ENCODE measurements at regions not wholly inside any gene's neighbourhood (a gene's known extent, or its start where the extent isn't known, plus 50 kb on each side); places are given as distances from the start of the nearest gene placed in this dataset.

DNA sequence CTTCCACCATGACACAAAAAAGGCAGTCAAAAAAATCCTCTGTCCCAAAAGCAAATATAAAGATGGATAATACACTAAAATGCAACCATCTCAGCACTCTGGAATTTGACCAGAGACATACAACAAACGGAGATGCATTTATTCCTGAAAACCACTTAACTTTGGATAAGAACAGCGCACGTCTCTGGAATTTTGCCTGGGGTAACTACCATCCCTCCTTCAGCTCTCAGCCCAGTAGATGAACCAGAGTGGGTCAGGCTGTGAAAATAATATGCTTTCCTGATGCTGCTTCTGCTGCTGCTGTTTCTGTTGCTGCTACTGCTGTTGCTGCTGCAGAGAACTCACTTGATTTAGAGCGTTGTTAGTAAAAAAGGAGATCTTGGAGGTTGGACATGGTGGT is 133.8 kb upstream of the ACVR2A start:
- no peak for DNase-seq (ENCODE audit: low spot score)

DNA sequence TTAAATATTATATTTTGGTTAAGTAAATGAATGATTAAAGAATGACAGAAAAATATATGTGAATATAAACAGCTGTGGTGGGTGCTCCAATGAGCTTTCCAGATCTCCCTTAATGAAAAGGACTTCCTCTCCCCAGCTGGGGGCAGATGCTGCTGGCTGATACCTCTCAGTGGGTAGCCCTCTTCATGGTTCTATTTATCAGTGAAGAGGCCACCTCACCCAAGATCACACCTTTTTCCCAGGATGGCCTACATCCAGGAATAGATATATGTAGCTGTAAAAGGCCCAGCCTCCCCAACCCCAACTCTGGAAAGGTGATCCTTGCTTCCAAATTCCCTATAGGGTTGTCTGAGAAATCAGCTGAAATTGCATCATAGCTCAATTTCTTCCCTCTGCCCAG is 135.2 kb upstream of the ACVR2A start:
- no peak for DNase-seq (ENCODE audit: low spot score)

DNA sequence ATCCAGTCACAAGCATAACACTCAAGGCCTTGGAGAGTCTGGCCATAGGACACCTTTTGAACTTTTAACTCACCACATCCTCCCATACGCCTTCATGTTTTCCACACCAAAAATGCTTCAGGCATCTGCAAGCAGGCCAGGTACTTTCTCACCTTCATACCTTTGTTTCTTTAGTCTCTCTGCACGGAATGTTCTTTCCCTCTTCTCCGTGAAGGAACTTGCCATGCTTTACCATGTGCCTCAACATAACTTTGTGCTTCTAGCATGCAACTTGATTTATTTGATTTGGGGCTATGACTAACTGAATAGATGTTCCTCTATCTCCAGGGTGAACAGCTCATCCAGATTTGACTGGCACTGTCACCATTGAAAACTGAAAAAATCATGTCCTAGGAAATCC is 141.7 kb upstream of the ACVR2A start:
- no peak for DNase-seq (ENCODE audit: low spot score)

DNA sequence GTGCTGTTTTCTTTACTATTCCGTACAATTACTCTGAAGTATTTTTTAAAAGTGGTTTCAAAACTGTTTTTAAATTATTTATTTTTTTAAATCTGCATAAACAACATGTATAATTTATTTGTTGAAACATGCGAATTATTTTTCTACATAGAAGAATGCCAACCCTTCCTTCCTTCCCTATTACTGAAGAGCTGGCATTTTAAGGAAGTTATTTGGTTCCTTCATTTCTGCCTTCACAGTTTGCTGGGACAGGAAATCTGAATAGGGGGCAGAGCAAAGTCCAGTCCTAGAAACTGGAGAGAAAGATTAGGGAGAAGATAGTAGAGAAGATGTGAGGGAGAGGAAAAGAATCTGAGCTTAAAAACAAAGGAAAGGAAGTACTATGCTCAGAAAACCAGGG is 146.7 kb upstream of the ACVR2A start:
- DNase-seq (ENCODE audit: low spot score), result no peak

DNA sequence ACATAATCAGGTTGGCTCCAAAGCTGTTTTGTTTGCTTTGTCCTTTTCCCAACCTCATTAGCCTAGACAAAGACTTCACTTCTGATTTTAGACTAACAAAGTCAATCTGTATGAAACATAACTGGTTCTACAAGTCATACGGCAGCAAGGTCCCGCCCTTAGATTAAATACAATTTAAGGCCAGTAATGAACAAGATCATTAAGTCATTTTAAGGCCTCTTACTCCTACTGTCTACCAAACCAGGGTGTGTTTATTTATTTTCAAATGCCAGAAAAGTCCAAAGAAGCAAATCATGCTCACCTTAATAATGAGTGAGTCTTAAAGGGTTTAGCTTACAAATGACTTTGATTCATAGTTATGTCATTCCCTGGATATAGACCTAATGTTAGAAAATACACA is 148.4 kb upstream of the ACVR2A start:
- DNase-seq (ENCODE audit: low spot score), result peak; percentile 4

DNA sequence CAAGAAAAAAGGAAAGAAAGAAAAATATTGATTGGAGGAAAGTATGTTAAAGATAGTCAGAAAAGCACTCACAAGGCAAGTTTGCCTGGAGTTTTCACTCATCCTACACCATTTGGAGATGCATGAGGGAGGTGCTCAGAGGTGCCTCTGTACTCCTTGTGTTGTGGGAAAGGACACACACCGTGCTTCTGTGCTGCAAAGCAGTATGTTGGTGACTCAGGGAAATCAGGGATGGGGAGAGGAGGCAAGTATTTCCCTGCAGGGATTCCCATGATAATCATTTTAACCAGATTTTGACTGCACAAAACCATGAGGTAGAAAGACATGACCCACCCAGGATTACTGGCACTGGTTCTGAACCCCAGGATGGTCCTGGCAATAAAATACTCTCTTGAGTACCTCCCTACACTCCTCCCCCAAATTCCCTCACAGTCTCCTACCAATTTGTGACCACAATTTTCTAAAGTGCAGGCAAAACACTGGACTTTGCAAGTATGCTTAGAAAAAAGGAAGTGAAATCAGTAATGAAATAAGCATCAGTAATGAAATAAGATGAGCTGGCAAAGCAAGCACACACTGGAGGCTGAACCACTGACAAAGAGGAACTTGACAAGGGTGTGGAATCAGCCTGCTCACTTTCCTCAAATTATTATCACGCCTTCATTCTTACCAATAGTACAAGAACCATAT is 155.5 kb upstream of the ACVR2A start:
- DNase-seq (ENCODE audit: low spot score), result no peak

DNA sequence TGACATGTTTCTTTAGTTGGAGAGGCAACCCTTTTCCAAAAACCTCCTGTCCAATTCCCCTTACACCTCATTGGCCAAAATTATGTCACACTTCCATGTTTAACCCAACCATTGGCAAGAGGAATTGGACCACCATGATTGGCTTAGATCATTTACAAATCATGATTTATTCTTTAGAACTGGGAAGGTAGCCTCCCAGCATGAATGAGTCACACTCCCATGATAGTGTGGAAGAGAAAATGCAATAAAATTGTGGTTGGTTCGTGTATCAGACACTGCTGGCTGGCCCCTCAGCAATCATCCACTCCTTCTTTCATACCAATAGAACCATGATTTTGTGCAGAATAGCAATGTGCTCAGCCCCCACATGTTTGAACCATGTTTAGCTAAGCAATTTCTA is 156.6 kb upstream of the ACVR2A start:
- peak; percentile 13 for DNase-seq (ENCODE audit: low spot score)

DNA sequence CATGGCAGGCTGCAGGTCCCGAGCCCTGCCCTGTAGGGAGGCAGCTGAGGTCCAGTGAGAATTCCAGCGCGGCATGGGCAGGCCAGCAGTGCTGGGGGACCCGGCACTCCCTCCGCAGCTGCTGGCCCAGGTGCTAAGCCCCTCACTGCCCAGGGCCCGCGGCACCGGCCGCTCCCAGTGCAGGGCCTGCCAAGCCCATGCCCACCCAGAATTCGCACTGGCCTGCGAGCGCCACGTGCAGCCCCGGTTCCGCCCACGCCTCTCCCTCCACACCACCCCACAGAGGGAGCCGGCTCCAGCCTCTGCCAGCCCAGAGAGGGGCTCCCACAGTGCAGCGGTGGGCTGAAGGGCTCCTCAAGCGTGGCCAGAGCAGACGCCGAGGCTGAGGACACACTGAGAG is 158.5 kb upstream of the ACVR2A start:
- DNase-seq (ENCODE audit: low spot score), result no peak

DNA sequence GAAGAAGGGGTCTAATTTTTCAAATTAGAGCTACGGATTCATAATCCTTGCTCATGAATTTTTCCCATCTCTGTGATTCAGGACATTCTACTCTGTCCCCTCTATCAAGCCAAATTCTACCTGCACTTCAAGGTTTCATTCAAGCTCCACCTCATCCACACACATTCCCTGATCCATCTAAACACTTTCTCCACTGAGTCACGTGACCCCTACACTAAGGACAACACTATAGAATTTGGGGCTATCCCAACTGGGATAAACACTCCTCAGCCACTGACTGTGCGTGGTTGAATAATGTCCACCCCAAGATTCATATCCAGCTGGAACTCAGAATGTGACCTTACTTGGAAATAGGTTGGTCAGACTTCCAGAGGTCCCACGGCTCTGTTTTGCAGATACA is 159.9 kb upstream of the ACVR2A start:
- DNase-seq (ENCODE audit: low spot score), result no peak

DNA sequence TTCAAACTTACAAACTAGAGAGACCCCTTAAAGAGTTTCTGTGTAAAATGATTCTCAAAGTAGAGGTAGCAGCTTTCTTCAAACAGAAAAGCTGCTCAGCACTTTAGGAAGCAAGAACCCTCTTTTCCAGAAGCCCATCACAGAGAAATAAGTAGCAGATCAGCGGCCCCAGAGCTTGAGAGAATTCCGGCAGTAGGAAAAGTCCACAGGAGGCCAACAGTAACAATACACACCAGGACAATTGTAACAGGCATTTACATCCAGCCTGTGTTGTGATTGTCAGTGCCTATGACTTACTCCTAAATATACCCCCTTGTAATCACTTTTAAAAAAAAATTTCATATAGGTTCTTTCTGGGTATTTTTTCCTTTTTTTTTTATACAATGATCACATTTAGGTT is 161.4 kb upstream of the ACVR2A start:
- DNase-seq (ENCODE audit: low spot score), result no peak

DNA sequence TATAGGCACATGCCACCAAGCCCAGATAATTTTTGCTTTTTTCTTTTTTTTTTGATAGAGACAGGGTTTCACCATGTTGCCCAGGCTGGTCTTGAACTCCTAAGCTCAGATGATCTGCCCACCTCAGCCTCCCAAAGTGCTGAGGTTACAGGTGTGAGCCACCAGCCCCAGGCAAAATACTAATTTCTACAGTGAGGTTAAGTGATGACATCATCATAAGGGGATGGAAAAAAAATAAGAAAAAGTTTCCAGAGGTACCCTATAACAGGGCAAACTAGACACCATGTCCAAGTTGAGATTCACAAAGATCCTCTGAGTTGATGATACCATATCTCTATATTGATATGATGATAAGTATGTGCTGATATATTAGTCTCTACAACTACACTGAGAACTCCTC is 163.7 kb upstream of the ACVR2A start:
- DNase-seq (ENCODE audit: low spot score), result no peak

DNA sequence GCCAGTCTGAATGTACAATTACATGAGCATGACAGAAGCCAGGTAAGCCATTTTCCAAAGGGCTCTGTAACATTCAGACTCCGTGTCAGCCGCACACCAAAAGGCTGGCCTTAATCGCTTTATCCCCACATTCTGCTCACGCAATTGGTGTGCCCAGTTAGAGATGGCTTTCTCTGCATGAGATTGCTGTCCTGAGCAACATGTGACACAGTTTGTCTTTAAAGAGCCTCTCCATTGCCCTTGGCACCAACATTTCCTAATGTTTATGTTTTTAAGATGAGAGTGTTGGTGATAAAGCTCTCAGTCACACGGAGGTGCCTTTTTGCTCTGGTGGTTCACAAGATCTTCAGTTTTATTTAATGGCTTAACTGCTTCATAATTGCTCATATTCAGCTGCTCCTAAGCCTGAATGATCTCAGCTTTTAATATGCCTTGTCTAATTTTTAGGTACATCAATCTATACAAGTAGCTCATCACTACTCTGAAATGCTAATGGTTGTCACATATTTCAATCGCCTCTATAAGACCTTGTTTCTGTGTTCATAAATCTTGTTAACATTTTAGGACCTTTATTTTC is 164.8 kb upstream of the ACVR2A start:
- no peak for DNase-seq (ENCODE audit: low spot score)

DNA sequence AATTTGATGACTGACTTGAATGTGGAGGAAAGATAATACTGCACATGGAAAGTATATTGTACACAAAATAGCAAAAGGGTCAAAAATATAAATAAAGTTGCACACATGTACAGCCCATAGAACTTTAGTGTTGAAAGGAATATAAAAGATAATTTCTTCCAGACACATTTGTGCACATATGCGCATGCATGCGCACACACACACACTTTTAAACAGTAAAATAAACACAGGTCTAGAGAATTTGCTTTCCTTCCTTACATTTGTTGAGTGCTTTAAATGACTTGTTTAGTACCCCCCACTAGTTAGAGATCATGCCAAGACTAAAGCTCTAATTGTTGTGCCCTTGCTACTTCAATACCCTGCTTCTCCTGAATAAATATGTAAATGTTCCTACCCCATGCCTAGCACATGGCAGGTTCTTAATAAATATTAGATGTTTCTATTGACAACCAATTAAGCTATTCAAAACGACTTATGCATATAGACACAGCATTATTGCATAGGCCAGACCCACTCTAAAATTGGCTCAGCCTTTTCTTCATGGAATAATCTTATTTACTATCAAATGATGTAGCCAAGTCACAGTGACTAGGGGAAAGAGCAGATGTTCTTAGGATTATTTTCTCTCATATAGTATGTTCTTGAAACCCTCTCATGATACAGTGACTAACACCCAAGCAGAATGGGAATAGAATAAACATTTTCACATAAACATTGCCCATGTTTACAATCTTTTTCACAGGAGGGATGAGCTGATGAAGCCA is 165.5 kb upstream of the ACVR2A start:
- no peak for DNase-seq (ENCODE audit: low spot score)

DNA sequence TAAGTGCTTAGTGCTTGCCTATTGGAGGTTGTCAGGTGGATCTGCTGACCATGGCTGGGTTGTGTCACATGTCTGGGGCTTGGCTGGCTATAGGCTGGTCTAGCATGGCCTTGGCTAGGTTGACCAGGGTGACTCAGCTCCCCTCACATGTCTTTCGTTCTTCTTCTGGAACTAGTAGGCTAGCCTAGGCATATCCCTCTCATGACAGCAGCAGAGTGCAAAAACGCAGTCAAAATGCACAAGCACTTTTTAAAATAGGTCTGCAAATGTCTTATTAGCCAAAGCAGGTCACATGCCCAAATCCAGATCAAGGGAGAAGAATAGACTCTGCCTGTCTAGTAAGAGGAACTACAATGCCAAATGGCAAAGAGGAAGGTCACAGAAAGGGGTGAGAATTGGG is 179.7 kb upstream of the ACVR2A start:
- no peak for DNase-seq (ENCODE audit: low spot score)

DNA sequence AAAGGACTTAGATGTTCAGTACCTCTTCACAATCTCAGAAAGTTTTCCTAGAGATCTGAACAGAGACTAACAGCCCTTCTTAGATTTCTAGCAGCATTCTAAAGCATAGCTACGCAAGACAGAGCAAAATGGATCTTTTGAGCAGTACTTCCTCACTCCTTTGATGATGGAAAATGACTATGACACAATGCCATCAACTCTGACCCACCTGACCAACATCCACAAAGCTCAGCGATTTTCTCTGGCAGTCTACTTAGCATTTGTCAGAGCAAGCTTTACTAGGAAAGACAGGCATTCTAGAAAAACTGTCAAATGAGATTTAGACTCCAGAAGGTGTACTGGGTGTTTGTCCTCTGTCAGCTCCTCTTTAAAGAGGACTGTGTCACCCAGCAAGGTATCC is 180.9 kb upstream of the ACVR2A start:
- no peak for DNase-seq (ENCODE audit: low spot score)

DNA sequence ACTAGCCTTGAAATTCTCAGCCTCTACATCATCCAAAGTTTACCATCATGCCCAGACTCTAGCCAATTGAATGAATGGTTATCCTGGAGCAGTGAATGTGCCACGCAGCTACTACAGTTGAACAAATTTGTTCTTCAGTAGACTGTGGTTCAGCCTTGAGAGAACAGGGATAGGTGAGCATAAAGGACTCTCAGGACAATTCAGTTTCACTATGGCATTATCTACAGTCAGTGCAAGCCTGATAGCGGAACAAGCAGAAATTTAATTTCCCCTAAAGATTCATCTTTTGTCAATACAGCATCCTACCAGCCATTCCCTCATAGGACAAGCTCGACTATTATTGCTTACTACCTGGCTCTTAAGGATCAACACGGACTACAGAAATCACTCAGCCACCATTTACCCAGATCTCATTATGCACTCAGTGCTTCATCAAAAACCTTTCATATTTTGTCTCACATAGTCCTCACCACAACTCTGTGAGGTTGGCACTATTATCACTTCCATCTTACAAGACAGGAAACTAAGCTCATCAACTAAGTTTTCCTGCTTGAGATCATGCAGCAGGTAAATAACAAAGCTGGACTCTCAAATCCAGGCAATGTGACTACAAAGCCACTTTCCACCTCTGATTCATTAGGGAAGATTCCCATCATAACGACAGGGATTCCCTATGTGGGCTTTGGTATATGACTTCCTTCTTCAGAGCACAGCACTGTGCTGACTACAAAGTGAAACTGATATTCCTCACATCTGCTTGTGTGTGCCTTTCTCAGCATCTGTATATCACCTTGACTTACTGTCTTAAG is 181.5 kb upstream of the ACVR2A start:
- DNase-seq (ENCODE audit: low spot score), result no peak

DNA sequence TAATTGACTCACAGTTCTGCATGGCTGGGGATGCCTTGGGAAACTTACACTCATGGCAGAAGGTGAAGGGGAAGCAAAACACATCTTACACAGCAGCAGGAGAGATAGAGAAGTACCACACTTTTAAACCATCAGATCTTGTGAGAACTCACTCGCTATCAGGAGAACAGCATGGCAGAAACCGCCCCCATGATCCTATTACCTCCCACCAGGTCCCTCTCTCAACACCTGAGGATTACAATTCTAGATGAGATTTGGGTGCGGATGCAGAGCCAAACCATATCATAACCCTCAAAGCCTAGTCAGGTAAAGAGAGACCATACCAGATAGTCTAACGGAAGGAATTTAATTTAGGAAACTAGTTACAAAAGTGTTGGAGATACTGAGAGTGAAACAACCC is 182.6 kb upstream of the ACVR2A start:
- no peak for DNase-seq (ENCODE audit: low spot score)

DNA sequence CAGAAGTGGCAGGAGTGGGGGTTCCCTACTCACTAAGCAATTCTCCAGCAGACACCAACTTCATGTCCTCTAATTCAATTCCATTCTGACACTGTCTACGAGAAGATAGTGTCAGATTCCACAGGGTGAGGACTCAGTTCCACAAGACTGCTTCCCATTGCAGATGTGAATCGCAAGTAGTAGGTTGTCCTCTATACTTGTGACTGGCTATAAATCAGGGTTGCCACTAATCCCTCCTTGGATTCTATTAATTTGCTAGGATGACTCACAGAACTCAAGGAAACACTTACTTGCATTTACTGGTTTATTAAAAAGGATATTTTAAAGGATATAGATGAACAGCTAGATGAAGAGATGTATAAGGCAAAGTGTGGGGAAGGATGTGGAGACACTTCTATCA is 184.1 kb upstream of the ACVR2A start:
- DNase-seq (ENCODE audit: low spot score), result no peak

DNA sequence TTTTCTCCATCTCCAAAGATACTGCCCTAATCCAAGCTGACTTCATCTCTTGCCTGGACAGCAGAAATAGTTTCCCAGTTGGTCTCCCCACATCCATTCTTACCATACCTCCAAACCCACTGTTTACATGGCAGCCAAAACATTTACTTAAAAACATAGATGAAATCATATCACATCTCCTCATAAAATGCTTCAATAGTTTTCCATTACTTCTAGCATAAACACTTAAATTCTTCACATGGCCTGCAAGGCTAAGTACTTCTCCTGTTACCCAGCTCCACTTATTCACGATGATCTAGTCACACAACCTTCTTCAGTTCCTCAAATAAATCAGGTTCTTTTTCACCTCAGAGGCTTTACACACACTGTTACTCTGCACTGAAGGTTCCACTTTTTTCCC is 185.8 kb upstream of the ACVR2A start:
- DNase-seq (ENCODE audit: low spot score), result no peak

DNA sequence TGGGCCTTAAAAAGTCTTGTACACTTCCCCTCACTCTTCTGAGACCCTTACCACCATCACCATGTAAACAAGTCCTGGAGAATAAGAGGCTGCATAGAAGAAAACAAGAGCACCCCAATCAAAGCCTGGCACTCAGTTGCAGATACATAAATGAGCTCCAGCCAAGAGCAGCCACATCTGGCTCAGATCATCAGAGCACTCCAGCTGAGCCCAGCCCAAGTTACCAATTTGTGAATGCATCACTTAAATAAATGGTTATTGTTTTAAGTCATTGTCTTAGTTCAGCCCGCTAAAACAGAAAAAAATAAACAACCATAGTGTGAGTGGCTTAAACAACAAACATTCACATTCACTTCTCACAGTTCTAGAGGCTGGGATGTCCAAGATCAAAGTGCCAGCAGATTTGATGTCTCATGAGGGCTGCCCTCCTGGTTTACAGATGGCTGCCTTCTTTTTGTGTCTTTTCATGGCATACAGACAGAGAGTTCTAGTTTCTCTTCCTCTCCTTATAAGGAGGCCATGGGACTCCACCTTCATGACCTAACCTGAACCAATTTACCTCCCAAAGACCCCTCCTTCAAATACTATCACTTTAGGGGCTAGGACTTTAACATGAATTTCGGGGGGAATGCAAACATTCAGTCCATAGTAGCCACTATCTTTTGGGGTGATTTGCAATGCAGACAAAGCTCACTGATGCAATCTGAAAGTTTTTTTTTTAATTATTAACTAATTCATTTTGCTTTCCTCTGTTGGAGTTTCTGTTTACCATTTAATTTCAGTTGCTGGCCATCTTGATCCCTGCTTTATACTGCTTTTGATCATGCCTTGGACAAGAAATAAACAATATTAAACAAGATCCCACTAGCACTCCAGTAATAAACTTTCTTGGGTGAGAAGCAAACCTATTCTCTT is 187.5 kb upstream of the ACVR2A start:
- no peak for DNase-seq (ENCODE audit: low spot score)

DNA sequence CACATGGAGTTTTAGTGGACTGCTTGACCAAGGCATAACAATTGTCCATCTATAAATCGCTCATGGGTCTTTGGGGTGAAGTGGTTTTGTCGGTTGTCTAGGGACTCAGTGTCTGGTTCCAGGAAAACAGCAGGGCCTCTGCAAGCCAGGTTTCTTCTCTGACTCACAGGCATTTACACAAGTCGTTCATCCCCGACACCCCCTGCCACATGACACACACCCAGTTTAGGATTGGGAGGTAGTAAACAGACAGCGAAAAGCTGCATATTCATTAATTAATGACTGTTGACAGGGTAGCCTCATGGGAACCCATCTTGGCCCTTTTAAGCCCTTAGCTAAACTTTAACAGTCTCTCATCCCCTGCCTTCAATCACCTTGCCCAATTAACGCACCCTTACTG is 194.8 kb upstream of the ACVR2A start:
- DNase-seq (ENCODE audit: low spot score), result no peak

DNA sequence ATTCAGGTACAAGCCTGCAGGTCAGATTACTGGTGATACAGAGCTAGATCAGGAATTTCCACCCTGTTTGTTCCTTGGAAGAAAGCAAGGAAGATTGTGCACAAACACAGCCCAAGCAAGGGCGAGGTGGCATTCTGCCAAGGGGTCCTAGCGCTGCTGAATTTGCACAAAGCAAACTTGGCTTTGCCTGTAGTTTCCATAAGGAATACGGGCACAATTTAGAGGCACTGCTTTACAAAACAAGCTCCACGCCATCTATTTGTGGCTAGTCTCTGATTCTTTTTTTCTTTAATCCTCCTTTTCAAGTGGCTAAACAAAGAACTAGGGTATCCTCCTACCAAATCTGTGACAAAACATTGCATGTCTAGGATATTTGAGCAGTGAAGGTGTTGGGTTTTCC is 195.5 kb upstream of the ACVR2A start:
- DNase-seq (ENCODE audit: low spot score), result no peak
